GM12878 (cell line): ENCODE measurements at regions not wholly inside any gene's neighbourhood (a gene's known extent, or its start where the extent isn't known, plus 50 kb on each side); places are given as distances from the start of the nearest gene placed in this dataset.

Source experiments
- ATF7 ChIP-seq: fragments of 450-650 bp; IDR thresholded peaks from 2 replicates; pipeline ENCODE4 v1.6.1; 2016; ENCODE audit warnings: low read depth, mild to moderate bottlenecking
- BHLHE40 ChIP-seq, 2 experiments: fragments of 450-650 bp in 1 of 2; IDR thresholded peaks; 2 replicates each; pipeline ENCODE4 v1.6.1; 2011 to 2017; ENCODE audit warnings: low read depth in 2 of 2, borderline replicate concordance in 1 of 2, improper control_type of control experiment in 1 of 2, low read length in 1 of 2, mild to moderate bottlenecking in 1 of 2
- CTCF ChIP-seq, 3 experiments: IDR thresholded peaks in 2 of 3; conservative IDR thresholded peaks in 1 of 3; 2 replicates each; pipeline ENCODE4 v1.5.1; 2011; ENCODE audit warnings: low read depth in 3 of 3, low read length in 3 of 3, mild to moderate bottlenecking in 3 of 3, control low read depth in 2 of 3, moderate library complexity in 2 of 3, inconsistent platforms in 1 of 3, mixed read lengths in 1 of 3; ENCODE audit not compliant: control insufficient read depth in 2 of 3, insufficient read depth in 1 of 3; ENCODE audit errors: extremely low read depth in 1 of 3
- EZH2 ChIP-seq: IDR thresholded peaks from 2 replicates; pipeline ENCODE4 v1.6.1; 2012; ENCODE audit warnings: low read depth, mild to moderate bottlenecking, control low read depth, inconsistent platforms, low read length, borderline replicate concordance; ENCODE audit not compliant: control insufficient read depth
- FOXM1 ChIP-seq: IDR thresholded peaks from 2 replicates; pipeline ENCODE4 v1.6.1; 2012; ENCODE audit warnings: low read depth, mild to moderate bottlenecking, inconsistent platforms, low read length, moderate library complexity
- GABPA ChIP-seq: IDR thresholded peaks from 2 replicates; pipeline ENCODE4 v1.6.1; 2014; ENCODE audit warnings: antibody characterized with exemption, low read depth, mild to moderate bottlenecking, inconsistent platforms
- NRF1 ChIP-seq: conservative IDR thresholded peaks from 2 replicates; pipeline ENCODE4 v1.6.1; 2011; ENCODE audit warnings: mild to moderate bottlenecking, low read depth, low read length, improper control_type of control experiment
- POLR2AphosphoS2 ChIP-seq: IDR thresholded peaks from 2 replicates; pipeline ENCODE4 v1.6.1; 2011; ENCODE audit warnings: low read depth, mild to moderate bottlenecking, low read length, improper control_type of control experiment, moderate library complexity
- POLR2AphosphoS5 ChIP-seq: IDR thresholded peaks from 2 replicates; pipeline ENCODE4 v1.6.1; 2011; ENCODE audit warnings: mild to moderate bottlenecking, low read length, inconsistent platforms
- RCOR1 ChIP-seq: conservative IDR thresholded peaks from 2 replicates; pipeline ENCODE4 v1.6.1; 2012; ENCODE audit warnings: low read depth, low read length, improper control_type of control experiment
- SUPT20H ChIP-seq: IDR thresholded peaks from 2 replicates; pipeline ENCODE4 v1.6.1; 2011; ENCODE audit warnings: low read depth, mild to moderate bottlenecking, low read length, moderate library complexity, borderline replicate concordance; ENCODE audit not compliant: control insufficient read depth
- ZBTB33 ChIP-seq: fragments of 450-650 bp; IDR thresholded peaks from 2 replicates; pipeline ENCODE4 v1.6.1; 2017; ENCODE audit warnings: mild to moderate bottlenecking
- ZNF274 ChIP-seq: IDR thresholded peaks from one replicate; pipeline ENCODE4 v1.8.0; 2011; ENCODE audit not compliant: insufficient read length, insufficient read depth
- TF ChIP-seq, protein P1 (sequence below): IDR thresholded peaks from 2 replicates; pipeline ENCODE4 v1.6.1; 2012; ENCODE audit warnings: low read depth, low read length, improper control_type of control experiment

- TF ChIP-seq, protein P1, sequence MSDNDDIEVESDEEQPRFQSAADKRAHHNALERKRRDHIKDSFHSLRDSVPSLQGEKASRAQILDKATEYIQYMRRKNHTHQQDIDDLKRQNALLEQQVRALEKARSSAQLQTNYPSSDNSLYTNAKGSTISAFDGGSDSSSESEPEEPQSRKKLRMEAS: no peak
- no peak for TF ChIP-seq CTCF (IDR thresholded peaks at IDR 0.05 in 2 of 3, conservative IDR thresholded peaks at IDR 0.05 in 1 of 3; ENCODE audit: control insufficient read depth in 2 of 3, extremely low read depth in 1 of 3, insufficient read depth in 1 of 3, low read depth in 3 of 3, low read length in 3 of 3)
- no peak for TF ChIP-seq POLR2AphosphoS2
- no peak for TF ChIP-seq EZH2
- TF ChIP-seq ZBTB33: no peak
- TF ChIP-seq ZNF274: no peak
- no peak for TF ChIP-seq BHLHE40 (IDR thresholded peaks at IDR 0.05; ENCODE audit: borderline replicate concordance in 1 of 2, low read depth in 2 of 2, low read length in 1 of 2)
- no peak for TF ChIP-seq NRF1
- no peak for TF ChIP-seq FOXM1
- TF ChIP-seq RCOR1: no peak
- no peak for TF ChIP-seq POLR2AphosphoS5
- TF ChIP-seq GABPA: no peak
- no peak for TF ChIP-seq SUPT20H
- no peak for TF ChIP-seq ATF7
These were observed 470.1 kb upstream of the ATP11B start for GRCh38 chr3:182323126-182323700.
